Liver (tissue), 8 donors: ENCODE measurements at regions not wholly inside any gene's neighbourhood (a gene's known extent, or its start where the extent isn't known, plus 50 kb on each side); places are given as distances from the start of the nearest gene placed in this dataset.

Experiments used
- DNase-seq: peaks from one replicate; pipeline ENCODE4 v3.0.0-alpha.2; 2017; ENCODE audit warnings: low spot score
- H3K27ac ChIP-seq, 2 donors: one replicate each; pipeline ENCODE4 v1.7.0; 2013; ENCODE audit warnings: inconsistent platforms in 2 of 2, low read length in 2 of 2, control low read depth in 1 of 2, low read depth in 1 of 2, mild to moderate bottlenecking in 1 of 2
- H3K27me3 ChIP-seq, 4 donors: one replicate each; pipeline versions ENCODE4 v1.6.1 to v1.7.0; 2013; ENCODE audit warnings: low read length in 3 of 4, inconsistent platforms in 1 of 4, mild to moderate bottlenecking in 1 of 4, moderate library complexity in 1 of 4; ENCODE audit not compliant: control insufficient read depth in 4 of 4, insufficient read depth in 4 of 4
- H3K36me3 ChIP-seq, 4 donors: one replicate each; pipeline versions ENCODE4 v1.6.1 to v1.7.0; 2013; ENCODE audit warnings: low read length in 3 of 4, mild to moderate bottlenecking in 3 of 4, low read depth in 1 of 4, moderate library complexity in 1 of 4; ENCODE audit not compliant: control insufficient read depth in 4 of 4, insufficient read depth in 3 of 4
- H3K4me1 ChIP-seq, 4 donors: one replicate each; pipeline versions ENCODE4 v1.6.1 to v1.7.0; 2013; ENCODE audit warnings: low read length in 3 of 4, mild to moderate bottlenecking in 3 of 4, moderate library complexity in 1 of 4; ENCODE audit not compliant: control insufficient read depth in 4 of 4, insufficient read depth in 4 of 4
- H3K4me3 ChIP-seq, 3 donors: one replicate each; pipeline versions ENCODE4 v1.6.1 to v1.7.0; 2013; ENCODE audit warnings: low read length in 3 of 3, control low read depth in 1 of 3, low read depth in 1 of 3, mild to moderate bottlenecking in 1 of 3
- H3K9ac ChIP-seq, 2 donors: one replicate each; pipeline ENCODE4 v1.7.0; 2013; ENCODE audit warnings: low read length in 2 of 2, mild to moderate bottlenecking in 2 of 2, moderate library complexity in 2 of 2, control low read depth in 1 of 2, low read depth in 1 of 2
- H3K9me3 ChIP-seq, 4 donors: one replicate each; pipeline versions ENCODE4 v1.6.1 to v1.7.0; 2013; ENCODE audit warnings: low read length in 3 of 4; ENCODE audit not compliant: control insufficient read depth in 4 of 4
- EGR1 ChIP-seq, 2 donors: IDR thresholded peaks; 2 replicates each; pipeline ENCODE4 v1.6.1; 2016 to 2018; ENCODE audit warnings: antibody characterized with exemption in 2 of 2, low read depth in 2 of 2
- GABPA ChIP-seq, 2 donors: IDR thresholded peaks in 1 of 2; conservative IDR thresholded peaks in 1 of 2; 2 replicates each; pipeline ENCODE4 v1.6.1; 2016; ENCODE audit warnings: antibody characterized with exemption in 2 of 2, mild to moderate bottlenecking in 1 of 2, moderate library complexity in 1 of 2
- JUND ChIP-seq, 2 donors: IDR thresholded peaks; 2 replicates each; pipeline ENCODE4 v1.6.1; 2016; ENCODE audit warnings: antibody characterized with exemption in 2 of 2
- SP1 ChIP-seq: IDR thresholded peaks from 2 replicates; pipeline ENCODE4 v1.6.1; 2018; ENCODE audit warnings: antibody characterized with exemption, mild to moderate bottlenecking
- YY1 ChIP-seq: IDR thresholded peaks from 2 replicates; pipeline ENCODE4 v1.6.1; 2016; ENCODE audit warnings: antibody characterized with exemption, mild to moderate bottlenecking
- WGBS: extraction: QIAGEN DNeasy Blood & Tissue Kit; methylation state at CpG from one replicate; pipeline ENCODE4 v1.1.7; 2013; 5-methylcytosine and 5-hydroxymethylcytosine counted together
- TF ChIP-seq, protein P1 (sequence below): IDR thresholded peaks from 2 replicates; pipeline ENCODE4 v1.6.1; 2016; ENCODE audit warnings: antibody characterized with exemption, mild to moderate bottlenecking
- TF ChIP-seq, protein P2 (sequence below): IDR thresholded peaks from 2 replicates; pipeline ENCODE4 v1.6.1; 2016; ENCODE audit warnings: antibody characterized with exemption
- TF ChIP-seq, protein P3 (sequence below): IDR thresholded peaks from 2 replicates; pipeline ENCODE4 v1.6.1; 2016; ENCODE audit warnings: antibody characterized with exemption
- TF ChIP-seq, protein P4 (sequence below): fragments of 150-350 bp; IDR thresholded peaks from 2 replicates; pipeline ENCODE4 v1.5.1; 2017; ENCODE audit warnings: improper control_type of control experiment, low read depth, low read length; ENCODE audit not compliant: missing input control
- donor health status: healthy.
- donor health status: healthy.
- donor health status: healthy.
- donor health status: healthy.
- donor health status: healthy.

DNA sequence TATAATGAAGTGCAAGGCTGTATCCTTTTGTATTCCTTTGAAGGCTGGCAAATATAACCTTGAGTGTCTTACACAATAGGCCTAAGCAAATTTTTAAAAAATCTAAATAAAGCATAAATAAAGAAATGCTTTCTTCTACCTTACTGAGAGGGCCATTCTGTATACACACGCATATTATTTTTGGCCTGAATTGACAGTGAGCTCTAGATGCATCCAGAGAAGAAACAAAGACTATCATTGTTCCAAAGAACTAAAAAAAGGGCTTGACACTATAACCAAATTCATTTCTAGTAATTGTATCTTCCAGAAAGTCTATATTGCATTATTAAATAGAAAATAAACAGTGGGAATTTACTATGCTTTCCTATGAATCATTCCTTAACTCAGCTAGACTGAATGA lies 100.2 kb downstream of the MAGEB17 start:
- Histone ChIP-seq H3K4me1 (no peaks in the 10 kb centered on the region), H3K4me3 (no peak overlapping the region), H3K9ac (no peak overlapping the region), H3K36me3 (no peaks in the 10 kb centered on the region), H3K27ac (no peak overlapping the region), H3K9me3 (no peaks in the 10 kb centered on the region), H3K27me3 (peaks cover 0 to 2% (median 0%) of the 10 kb centered on the region in 4 donors)
- no peak for DNase-seq
- TF ChIP-seq, protein P1, sequence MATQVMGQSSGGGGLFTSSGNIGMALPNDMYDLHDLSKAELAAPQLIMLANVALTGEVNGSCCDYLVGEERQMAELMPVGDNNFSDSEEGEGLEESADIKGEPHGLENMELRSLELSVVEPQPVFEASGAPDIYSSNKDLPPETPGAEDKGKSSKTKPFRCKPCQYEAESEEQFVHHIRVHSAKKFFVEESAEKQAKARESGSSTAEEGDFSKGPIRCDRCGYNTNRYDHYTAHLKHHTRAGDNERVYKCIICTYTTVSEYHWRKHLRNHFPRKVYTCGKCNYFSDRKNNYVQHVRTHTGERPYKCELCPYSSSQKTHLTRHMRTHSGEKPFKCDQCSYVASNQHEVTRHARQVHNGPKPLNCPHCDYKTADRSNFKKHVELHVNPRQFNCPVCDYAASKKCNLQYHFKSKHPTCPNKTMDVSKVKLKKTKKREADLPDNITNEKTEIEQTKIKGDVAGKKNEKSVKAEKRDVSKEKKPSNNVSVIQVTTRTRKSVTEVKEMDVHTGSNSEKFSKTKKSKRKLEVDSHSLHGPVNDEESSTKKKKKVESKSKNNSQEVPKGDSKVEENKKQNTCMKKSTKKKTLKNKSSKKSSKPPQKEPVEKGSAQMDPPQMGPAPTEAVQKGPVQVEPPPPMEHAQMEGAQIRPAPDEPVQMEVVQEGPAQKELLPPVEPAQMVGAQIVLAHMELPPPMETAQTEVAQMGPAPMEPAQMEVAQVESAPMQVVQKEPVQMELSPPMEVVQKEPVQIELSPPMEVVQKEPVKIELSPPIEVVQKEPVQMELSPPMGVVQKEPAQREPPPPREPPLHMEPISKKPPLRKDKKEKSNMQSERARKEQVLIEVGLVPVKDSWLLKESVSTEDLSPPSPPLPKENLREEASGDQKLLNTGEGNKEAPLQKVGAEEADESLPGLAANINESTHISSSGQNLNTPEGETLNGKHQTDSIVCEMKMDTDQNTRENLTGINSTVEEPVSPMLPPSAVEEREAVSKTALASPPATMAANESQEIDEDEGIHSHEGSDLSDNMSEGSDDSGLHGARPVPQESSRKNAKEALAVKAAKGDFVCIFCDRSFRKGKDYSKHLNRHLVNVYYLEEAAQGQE, result no peak
- TF ChIP-seq YY1, result no peak
- TF ChIP-seq, protein P2, sequence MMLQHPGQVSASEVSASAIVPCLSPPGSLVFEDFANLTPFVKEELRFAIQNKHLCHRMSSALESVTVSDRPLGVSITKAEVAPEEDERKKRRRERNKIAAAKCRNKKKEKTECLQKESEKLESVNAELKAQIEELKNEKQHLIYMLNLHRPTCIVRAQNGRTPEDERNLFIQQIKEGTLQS, result no peak
- no peak for TF ChIP-seq SP1
- TF ChIP-seq, protein P3, sequence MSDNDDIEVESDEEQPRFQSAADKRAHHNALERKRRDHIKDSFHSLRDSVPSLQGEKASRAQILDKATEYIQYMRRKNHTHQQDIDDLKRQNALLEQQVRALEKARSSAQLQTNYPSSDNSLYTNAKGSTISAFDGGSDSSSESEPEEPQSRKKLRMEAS, result no peak
- TF ChIP-seq, protein P4, sequence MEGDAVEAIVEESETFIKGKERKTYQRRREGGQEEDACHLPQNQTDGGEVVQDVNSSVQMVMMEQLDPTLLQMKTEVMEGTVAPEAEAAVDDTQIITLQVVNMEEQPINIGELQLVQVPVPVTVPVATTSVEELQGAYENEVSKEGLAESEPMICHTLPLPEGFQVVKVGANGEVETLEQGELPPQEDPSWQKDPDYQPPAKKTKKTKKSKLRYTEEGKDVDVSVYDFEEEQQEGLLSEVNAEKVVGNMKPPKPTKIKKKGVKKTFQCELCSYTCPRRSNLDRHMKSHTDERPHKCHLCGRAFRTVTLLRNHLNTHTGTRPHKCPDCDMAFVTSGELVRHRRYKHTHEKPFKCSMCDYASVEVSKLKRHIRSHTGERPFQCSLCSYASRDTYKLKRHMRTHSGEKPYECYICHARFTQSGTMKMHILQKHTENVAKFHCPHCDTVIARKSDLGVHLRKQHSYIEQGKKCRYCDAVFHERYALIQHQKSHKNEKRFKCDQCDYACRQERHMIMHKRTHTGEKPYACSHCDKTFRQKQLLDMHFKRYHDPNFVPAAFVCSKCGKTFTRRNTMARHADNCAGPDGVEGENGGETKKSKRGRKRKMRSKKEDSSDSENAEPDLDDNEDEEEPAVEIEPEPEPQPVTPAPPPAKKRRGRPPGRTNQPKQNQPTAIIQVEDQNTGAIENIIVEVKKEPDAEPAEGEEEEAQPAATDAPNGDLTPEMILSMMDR, result no peak
- TF ChIP-seq EGR1 (IDR thresholded peaks at IDR 0.05; ENCODE audit: low read depth in 2 of 2), result no peak
- TF ChIP-seq GABPA (IDR thresholded peaks at IDR 0.05 in 1 of 2, conservative IDR thresholded peaks at IDR 0.05 in 1 of 2), result no peak
- TF ChIP-seq JUND (IDR thresholded peaks at IDR 0.05), result no peak
- WGBS, result 93% methylated on average over 1 of the region's 1 CpG

GRCh38 chrX:16268206-16268605 lies 100.9 kb downstream of the MAGEB17 start:
- peaks cover 0 to 2% (median 0%) of the 10 kb centered on the region in 4 donors for H3K27me3 ChIP-seq
- DNase-seq, result no peak
- H3K4me1 ChIP-seq, result no peaks in the 10 kb centered on the region
- no peak overlapping the region for H3K4me3 ChIP-seq
- 87% methylated on average over 2 of the region's 2 CpGs for WGBS
- H3K9me3 ChIP-seq, result no peaks in the 10 kb centered on the region
- H3K27ac ChIP-seq, result no peak overlapping the region
- TF ChIP-seq, protein P1, result no peak
- no peak overlapping the region for H3K9ac ChIP-seq
- no peaks in the 10 kb centered on the region for H3K36me3 ChIP-seq
